Glomerular visceral epithelial cell (primary cell): ENCODE measurements at regions not wholly inside any gene's neighbourhood (a gene's known extent, or its start where the extent isn't known, plus 50 kb on each side); places are given as distances from the start of the nearest gene placed in this dataset.
"Not testable (repeated sequence)": the region's sequence is repeated elsewhere in the genome, so short reads cannot be mapped to it uniquely, and the experiment has no call there.

Experiments used
- DNase-seq: peaks from one replicate; pipeline ENCODE4 v3.0.0-alpha.2; 2016; ENCODE audit errors: extremely low spot score

DNA sequence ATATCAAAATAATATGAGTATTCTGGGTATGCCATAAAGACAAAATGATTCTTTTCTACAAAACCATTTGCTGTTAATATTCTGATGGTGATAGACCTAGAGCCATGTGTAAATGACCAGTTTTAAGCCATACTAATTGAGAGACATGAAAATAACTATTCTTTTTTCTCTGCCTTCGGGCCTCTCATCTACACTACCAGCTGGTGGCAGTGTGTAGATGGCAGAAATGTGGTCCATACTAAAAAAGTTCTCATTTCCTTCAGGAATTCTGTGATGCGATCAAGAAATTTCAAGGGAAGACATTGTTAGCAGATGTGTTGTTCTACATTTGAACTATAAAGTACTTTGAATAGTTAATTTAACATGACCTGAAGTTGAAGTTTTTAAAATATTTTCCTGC lies 485.2 kb downstream of the TRIB2 start:
- no peak for DNase-seq

DNA sequence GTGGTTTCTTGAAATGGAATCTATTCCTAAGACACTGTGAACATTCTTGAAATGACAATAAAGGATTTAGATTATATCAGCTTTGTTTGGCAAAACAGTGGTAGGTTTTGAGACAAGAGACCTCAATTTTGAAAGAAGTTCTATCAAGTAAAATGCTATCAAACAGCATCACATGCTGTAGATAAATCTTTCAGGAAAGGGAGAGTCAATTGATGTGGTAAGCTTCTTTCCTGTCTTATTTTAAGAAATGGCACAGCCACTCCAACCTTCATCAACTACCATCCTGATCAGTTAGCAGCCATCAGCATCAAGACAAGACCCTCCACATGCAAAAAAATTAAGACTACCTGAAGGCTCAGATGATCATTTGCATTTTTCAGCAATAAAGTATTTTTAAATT lies 495.4 kb downstream of the TRIB2 start:
- DNase-seq: no peak

DNA sequence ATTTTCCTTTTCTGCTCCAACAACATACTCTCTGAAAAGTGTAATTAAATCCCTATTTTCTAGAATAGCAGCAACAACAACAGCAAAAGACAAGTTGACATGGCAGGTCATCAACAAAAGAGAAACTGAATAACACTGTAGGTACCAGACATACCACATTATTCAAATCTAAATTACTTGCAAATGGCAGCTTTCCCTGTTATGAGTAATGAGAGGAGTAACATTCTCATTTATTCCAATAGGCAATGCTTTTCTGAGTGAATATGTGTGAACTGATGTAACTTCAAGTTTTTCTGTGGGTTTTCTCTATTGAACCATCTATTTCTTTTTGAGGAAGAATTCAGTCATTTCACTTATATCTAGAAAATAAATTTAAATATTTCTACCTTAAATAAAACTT lies 501.5 kb downstream of the TRIB2 start:
- DNase-seq: no peak

DNA sequence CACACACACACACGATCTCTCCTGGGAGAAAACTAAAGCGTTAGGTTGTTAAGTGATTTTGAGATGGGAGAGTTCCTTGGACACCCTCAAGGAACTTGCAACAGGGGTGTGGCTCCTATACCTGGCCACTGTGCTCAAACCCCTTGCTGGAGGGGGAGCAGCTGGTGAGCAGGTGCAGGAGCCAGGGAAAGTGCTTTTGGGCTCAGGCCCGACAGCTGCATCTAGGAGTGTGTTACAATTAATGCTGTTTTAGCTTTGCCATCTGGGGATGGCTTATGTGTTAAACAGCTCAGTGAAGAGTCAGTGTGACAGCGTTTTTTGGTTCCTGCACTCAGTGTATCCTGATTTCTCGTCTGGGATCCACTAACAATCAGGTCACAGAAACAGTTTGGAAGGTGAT lies 510.8 kb downstream of the TRIB2 start:
- DNase-seq: no peak

DNA sequence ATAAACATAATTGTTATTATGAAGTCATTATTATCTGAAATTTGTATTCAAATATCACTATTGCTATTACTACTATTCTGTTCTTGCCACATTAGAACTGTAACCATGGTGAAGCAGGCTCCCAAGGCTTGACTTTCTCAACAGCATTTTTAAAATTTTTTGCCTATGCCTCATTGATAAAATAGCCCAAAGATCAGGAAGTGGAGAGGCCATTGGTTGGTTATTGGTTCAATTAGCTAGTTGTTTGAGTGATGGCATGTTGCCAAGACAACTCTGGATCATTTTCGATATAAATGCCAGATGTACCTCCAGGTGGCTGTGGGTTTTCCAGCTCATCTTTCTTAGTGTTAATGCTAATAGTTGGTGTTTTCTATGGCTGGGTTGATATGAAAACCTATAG lies 513.5 kb downstream of the TRIB2 start:
- no peak for DNase-seq

DNA sequence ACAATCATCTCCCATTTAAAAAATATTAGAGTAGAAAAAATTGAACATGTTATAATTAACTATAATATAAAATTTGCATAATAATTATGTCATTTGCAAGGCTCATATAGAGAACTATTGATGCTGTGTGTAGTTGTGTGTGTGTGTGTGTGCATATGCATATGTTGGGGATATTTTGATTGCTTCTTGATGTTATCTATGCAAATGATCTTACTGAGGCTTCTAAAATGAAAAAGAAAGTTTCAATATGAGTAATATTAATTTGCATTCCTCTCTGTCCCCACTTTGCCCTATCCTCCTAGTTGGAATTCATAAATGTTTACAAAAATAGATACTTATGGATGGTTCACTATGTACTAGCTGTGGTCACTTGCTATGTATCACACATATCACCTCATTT lies 523.3 kb downstream of the TRIB2 start:
- DNase-seq: no peak

DNA sequence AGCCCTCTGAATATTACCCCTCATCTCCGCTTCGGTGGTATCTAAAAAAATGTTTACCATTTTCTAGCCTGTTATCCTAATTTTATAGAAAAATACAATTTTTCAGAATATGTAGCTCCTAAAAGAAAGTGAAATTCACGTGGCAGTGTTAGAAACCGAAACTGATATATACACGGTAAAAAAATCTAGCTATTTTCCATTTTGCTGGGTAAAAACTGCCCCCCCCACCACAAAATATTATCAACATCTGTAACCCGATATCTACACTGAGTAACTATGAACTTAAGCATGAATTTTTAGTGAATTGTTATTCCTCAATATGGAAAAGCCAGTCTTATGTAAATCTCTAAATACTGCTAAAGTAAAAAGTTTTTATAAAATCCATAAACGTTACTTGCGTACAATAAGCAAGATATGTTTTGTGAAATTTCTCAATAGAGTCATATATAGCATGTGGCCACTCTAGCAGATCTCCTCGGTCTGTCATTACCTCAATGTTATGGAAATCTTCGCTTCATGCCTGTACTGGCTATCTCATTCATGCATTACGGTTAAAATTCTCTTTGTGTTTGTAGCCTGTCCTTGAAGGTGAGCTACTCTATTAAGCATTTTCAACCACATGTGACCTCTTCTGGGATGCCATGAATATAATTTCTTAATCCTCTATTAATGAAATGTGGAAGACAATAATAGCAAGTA lies 524.2 kb downstream of the TRIB2 start:
- DNase-seq: no peak

DNA sequence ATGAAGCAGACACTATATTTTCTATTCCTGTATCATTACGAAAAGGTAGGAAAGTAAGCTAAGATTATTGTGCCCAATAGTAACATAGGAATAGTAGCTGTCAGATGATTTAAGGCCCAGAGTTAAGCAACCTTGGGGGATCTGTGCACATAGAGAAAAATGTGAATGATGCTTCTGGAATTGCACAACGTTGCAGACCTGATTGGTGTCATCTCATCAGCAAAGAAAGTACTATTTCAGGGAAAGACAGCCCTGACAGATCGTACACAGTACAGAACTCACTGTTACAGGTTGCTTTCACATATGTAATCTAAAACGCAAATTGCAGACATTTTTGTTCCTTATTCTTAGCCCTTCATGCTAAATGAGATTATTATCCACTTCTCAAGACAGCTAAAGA lies 535.9 kb downstream of the TRIB2 start:
- DNase-seq: no peak

DNA sequence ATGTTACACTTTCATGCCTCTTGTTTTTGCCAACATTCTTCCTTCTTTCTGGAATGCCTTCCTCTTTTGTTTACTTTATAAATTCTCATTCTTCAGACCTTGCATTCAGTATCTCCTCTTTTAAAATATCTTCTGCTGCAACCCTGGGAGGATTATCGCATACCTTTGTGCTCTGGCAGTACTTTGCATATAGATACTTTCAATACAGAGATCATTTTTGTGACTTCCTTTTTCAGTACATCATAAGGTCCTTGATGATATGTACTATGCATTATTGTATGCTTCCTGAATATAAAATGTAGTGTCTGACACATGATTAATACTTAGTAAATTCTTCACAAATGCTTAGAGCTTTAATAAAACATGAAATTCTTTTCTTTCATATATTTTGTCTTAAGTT lies 538.7 kb downstream of the TRIB2 start:
- DNase-seq: no peak

DNA sequence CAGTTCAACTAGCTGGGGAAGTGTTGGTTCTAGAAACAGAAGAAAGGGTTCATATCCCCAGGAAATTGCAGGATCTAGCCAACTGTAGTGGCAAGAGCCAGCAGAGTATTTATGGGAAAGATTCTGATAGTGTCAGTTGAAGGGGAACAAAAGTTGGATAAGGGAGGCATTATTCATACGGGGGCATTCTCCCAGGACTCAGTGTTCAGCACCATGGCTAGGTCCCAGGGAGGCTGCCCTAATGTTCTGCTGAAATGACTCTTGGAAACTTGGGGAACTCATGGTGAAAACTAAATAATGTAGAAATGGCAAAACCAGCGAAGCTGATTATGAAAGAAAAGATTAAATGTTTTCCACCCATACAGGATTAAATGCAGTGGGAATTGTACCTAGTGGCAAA lies 543.7 kb downstream of the TRIB2 start:
- no peak for DNase-seq

DNA sequence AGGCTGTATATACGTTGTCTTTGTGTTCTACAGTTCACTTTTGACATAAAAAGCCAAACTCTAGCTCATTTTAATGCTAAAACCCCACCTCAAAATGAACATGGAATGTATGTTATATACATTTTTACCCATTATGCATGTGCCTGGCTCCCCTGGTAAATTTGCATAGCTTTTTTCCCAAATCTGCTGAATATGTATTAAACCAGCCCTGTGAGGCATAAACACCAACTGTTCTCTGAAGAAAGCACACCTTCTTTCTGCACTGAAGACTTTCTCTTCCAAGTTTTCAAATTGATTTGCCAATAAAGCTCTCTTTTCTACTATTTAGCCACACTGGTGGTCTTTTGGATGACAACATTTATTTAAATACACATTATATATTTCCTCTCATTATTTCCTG lies 549.4 kb downstream of the TRIB2 start:
- DNase-seq: no peak

DNA sequence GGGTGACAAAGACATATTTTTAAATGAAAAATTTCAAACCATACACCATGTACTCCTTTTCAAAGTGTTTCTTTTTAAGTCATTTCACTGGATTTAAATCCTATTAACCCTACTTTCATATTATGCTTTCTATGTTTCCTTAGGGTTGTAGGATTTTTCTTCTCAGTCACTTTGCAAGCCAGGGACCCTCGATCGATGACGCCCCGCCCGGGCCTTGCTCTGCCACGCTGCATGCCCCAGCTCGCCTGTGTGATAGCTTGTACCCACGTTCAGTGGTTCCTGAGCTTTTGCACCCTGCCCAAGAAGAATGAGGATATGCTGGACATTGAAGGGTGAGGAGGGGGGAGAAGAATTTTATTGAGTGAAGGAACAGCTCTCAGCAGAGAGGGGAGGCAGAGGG lies 568.0 kb downstream of the TRIB2 start:
- no peak for DNase-seq

DNA sequence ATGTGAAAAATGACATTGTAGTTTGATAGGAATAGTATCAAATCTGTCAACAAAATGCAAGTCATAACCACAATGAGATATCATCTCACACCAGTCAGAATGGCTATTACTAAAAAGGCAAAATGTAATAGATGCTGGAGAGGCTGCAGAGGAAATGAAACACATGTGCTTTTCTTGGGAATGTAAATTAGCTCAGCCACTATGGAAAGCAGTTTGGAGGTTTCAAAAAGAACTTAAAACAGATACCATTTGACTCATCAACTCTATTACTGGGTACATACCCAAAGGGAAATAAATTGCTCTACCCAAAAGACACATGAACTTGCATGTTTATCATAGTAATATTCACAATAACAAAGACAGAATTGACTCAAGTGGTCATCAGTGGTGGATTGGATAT lies 572.6 kb downstream of the TRIB2 start:
- no peak for DNase-seq

DNA sequence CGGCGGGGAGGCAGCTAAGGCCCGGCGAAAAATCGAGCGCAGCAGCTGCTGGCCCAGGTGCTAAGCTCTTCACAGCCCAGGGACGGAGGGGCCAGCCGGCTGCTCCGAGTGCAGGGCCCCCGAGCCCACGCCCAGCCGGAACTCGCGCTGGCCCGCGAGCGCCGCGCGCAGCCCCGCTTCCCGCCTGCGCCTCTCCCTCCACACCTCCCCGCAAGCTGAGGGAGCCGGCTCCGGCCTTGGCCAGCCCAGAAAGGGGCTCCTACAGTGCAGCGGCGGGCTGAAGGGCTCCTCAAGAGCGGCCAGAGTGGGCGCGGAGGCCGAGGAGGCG lies 591.7 kb downstream of the TRIB2 start:
- not testable (repeated sequence) for DNase-seq

DNA sequence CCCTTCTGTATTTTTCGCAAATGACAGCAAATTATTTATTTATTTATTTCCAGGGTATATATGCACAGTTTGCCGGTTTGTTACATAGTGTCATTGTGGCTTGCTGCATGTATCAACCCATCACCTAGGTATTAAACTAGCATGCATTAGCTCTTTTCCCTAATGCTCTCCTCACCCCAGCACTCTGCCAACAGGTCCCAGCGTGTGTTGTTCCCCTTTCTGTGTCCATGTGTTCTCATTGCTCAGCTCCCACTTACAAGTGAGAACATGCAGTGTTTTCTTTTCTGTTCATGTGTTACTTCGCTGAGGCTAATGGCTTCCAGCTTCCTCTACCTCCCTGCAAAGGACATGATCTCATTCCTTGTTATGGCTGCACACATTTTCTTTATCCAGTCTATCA lies 592.3 kb downstream of the TRIB2 start:
- no peak for DNase-seq

DNA sequence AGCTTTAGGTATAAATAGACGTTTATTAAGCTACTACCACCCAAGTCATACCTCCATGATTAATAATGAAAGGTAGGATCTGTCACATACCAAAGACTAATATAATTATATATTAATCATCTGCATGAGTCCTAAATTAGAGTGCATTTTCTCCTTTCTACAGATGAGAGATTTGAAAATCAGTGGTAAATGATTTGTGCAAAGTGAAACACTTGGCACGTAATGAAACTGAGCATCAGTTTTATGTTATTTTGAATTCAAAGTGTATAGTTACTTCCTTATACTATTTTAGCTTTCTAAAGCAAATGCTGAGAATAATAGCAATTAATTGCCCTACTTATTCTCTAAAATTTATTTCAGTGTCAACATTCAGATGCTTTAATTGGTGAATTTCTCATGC lies 615.3 kb downstream of the TRIB2 start:
- no peak for DNase-seq

DNA sequence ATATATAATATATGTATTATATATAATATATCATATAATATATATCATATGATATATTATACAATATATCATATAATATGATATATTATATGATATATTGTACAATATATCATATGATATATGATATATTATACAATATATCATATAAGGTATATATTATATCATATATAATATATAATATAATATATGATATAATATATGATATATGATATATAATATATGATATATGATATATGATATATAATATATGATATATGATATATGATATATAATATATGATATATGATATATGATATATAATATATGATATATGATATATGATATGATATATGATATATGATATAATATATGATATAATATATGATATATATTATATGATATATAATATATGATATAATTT lies 617.3 kb downstream of the TRIB2 start:
- not testable (repeated sequence) for DNase-seq

DNA sequence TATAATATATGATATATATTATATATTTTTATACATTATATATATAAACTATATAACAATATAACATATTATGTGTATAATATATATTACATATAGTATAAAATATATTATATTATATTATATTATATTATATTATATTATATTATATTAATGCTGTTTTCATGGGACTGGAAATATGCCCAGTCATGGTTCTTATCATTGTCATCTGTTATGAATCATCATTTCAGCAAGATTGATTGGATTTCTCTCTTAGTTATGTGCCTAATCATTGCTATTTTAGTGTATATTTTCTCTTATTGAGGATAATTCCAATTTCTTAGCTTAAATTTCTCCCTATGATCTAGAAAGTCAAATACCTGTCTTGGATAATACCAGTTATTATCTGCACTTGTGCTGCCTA lies 617.8 kb downstream of the TRIB2 start:
- no peak for DNase-seq

DNA sequence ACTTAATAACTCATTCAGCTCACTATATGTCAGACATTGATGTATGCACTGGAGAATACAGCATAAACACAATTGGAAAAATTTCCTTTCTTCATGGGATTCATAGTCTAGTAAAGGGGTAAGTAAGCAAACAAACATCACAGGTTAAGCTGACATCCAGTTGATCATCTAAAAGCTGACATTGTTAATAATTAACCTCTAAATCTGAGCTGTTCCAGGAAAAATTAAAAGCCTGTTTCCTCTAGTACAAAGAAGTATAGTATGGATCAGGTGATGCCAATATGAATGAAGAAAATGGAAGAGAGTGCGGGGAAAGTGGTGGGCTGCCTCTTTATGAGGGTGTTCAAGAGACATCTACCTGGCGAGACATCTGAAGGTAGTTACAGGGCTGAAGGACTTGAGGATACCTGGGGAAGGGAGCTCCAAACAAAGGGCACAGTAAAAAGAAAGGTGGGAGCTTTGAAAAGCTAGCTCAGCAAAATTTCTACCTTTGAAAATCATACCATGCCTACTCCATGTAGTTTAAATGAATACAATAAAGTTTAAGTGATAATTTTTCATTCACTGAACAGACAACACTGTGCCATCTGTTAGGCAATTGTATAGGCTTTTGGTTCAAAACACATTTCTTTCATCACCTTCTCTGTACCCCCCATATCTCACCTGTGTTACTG lies 619.3 kb downstream of the TRIB2 start:
- DNase-seq: no peak

DNA sequence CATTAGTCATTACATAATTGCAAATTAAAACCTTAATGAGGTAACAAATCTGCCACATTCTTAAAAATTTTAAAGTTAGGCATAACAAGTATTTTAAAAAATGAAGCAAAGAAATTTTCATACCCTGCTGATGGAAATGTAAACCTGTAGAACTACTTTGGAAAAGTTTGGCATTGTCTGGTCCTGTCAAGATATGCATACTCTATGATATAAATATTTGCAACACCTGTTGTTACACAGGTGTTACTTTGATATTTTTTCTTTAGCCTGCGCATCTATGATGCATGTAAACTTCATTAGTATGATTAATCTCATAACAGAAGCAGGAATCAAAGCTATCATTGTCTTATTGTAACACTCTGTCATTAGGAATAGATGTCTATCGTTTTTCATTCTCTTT lies 634.3 kb downstream of the TRIB2 start:
- DNase-seq: no peak

DNA sequence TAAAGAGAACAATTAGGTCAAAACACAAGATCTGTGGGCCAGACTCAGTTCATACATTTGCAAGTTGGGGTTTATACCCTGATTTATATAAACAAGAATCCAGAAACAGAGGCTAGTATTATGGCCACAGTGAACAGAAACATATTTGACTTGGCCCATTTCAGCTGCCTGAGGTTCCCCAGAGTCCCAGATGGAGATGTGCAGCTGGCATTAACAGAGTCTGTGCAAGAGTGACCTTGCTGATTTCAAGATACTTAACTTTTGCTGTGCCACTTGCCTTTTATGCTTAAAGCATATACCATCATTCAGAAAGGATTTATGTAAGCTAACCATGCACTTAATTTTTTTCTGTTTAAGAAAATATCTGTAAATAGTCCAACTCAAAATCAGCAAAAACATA lies 636.3 kb downstream of the TRIB2 start:
- DNase-seq: no peak

DNA sequence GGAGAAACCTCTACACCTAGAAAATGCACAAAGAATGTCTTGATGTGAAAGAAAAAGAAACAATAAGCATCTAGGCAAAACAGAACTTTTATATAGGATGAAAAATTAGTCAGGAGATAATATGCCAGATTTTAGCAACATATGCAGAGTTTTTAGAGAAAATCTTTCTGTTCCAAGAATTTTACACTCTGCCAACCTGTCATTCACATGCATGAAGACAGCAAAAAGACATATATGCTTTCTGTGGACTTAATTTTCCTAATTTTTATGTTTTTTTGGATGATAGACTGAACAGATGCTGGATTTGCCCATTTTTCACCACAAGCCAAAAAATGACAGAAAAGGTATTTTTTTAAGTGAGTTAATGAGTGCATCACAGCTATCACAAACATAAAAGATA lies 637.3 kb downstream of the TRIB2 start:
- DNase-seq: no peak

DNA sequence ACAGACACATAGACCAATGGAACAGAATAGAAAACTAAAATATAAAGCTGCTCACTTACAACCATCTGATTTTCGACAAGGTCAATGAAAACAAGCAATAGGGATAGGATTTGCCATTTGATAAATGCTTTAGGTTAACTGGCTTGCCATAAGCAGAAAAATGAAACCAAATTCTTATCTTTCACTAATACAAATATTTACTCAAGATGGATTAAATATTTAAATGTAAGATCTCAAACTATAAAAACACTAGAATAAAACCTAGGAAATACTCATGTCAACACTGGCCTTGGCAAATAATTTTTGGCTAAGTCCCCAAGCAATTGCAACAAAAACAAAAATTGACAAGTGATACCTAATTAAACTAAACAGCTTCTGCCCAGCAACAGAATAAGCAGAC lies 665.2 kb downstream of the TRIB2 start:
- not testable (repeated sequence) for DNase-seq

DNA sequence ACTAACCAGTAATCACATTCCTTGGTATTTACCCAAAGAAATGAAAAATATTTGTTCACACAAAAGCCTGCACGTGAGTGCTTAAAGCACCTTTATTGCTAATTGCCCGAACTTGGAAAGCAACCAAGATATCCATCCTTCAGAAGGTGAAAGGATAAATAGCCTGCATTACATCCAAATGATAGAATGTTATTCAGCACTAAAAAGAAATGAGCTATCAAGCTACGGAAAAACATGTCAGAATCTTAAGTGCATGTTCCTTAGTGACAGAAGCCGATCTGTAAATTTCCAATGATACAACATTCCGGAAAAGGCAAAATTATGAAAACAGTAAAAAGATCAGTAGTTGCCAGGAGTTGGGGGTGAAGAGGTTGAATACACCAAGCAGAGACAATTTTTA lies 672.4 kb downstream of the TRIB2 start:
- not testable (repeated sequence) for DNase-seq
